GM12874 (cell line): ENCODE measurements at regions not wholly inside any gene's neighbourhood (a gene's known extent, or its start where the extent isn't known, plus 50 kb on each side); places are given as distances from the start of the nearest gene placed in this dataset.

Experiments
- CTCF ChIP-seq: IDR thresholded peaks from 2 replicates; pipeline ENCODE4 v1.5.1; 2011; ENCODE audit warnings: low read depth, mild to moderate bottlenecking, control low read depth, low read length, moderate library complexity; ENCODE audit not compliant: insufficient read depth

DNA sequence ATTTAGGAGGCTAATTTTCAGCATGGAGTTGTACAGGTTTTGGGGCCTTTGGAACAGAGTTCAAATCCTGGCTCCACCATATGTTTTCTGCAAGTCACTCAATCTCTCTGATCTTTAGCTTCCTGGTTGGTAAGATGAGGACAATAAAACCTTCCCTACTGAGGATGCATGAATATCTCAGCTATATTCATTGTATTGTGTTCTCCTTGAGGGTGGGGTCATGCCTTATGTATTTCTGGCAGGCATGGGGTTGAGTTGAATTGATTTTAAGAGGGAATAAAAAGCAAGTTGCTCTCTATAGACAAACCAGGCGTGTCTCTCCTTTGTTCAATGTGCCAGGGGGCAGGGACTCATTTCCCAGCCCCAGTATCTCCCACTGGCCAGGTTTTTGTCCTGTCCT lies 173.1 kb downstream of the C12orf75 start:
- TF ChIP-seq CTCF, result no peak

- 0 out of 2 replicates have a peak, but pooled peaks have one; percentile 13 for TF ChIP-seq CTCF
Measured at GRCh38 chr12:105504286-105504685, 173.8 kb downstream of the C12orf75 start.

DNA sequence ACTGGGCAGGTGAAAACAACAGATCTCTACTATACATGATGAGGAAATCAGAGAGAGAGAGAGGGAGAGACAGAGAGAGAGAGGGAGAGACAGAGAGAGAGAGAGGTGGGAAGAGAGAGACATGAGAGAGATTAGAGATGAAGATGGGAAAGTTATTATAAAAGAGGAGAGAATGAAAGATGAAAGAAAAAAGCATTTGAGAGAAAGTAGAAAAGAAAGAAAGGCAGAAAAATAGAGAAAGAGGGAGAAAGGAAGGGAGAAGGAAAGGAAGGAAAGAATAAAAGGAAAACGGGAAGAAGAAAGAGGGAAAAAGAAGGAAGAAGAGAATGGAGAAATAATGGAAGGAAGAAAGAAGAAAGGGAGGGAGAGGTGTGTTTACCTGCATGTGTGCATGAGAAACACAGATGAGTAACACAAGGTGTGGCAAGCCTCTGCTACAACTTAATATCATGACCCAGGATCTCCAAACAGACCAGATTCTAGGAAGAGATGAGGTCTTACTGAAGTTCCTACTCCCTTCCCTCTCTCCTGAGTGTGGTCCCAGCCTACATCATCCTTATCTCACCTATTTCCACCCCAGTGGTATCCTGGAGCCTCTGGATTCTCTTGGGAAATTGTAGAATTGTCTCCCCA lies 176.3 kb downstream of the C12orf75 start:
- no peak for TF ChIP-seq CTCF

- no peak for TF ChIP-seq CTCF
Measured at GRCh38 chr12:105507311-105508038, 177.0 kb downstream of the C12orf75 start.

DNA sequence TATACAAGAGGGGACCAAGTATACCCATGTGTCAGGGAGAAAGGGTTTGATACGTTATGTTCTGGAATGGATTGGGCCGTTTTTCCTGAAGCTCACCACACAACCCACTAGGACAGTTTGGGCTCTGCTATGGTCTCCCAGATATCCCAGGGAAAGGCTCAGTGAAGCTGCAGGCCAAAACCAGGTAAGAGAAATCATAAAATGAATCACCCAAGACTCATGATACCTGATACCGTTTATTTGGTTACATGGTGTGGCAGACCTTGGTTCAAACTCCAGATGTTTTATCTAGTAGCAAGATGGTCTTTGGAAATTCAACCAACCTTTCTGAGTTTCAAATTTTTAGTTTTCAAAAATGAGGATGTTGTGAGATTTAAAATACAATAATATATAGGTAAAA lies 177.6 kb downstream of the C12orf75 start:
- no peak for TF ChIP-seq CTCF

- no peak for TF ChIP-seq CTCF
Measured at GRCh38 chr12:105510526-105510925, 180.0 kb downstream of the C12orf75 start.

DNA sequence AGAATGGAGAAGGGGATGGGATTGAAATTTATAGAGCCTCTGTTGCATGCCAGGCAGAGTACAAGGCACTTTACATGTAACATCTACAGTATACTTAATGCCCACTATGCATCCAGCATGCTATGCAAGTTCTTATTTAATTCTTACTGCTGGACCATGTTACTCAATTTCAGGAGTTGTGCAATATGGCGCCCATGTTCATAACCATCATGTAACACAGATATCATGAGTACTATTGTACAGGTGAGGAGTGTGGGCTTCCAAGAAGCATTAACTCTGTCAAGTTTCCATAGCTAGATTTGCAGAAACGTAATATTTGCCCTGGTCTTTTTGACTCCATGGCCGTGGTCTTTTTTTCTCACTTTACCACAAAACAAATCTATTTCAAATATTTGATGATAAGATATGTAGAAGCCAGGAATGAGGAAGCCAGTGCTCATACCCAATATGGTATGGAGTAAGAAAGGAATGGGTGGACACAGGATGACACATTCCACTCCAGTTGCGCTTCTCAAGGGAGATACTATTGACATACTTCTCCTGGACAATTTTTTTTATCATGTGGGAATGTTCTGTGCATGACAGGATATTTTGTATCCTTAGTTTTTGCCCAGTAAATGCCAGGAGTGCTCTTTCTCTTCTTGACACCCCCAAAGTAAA lies 191.8 kb downstream of the C12orf75 start:
- no peak for TF ChIP-seq CTCF
